Endothelial cell (in vitro differentiated cells): ENCODE measurements at regions not wholly inside any gene's neighbourhood (a gene's known extent, or its start where the extent isn't known, plus 50 kb on each side); places are given as distances from the start of the nearest gene placed in this dataset.
"Not testable (repeated sequence)": the region's sequence is repeated elsewhere in the genome, so short reads cannot be mapped to it uniquely, and the experiment has no call there.

Source experiments
- DNase-seq: peaks from one replicate; pipeline ENCODE4 v3.0.0; 2021; ENCODE audit warnings: low spot score
- H3K27ac Mint-ChIP-seq: one replicate; pipeline ENCODE4 v1.8.0; 2021; ENCODE audit warnings: mixed read lengths, inconsistent platforms; ENCODE audit not compliant: unreplicated experiment
- H3K27me3 Mint-ChIP-seq: one replicate; pipeline ENCODE4 v1.8.0; 2021; ENCODE audit warnings: mild to moderate bottlenecking, moderate library complexity, mixed read lengths, inconsistent platforms; ENCODE audit not compliant: unreplicated experiment
- H3K36me3 Mint-ChIP-seq: one replicate; pipeline ENCODE4 v1.8.0; 2021; ENCODE audit warnings: mild to moderate bottlenecking, low read depth, mixed read lengths, inconsistent platforms; ENCODE audit not compliant: unreplicated experiment
- H3K4me1 Mint-ChIP-seq: one replicate; pipeline ENCODE4 v1.8.0; 2021; ENCODE audit warnings: mild to moderate bottlenecking, mixed read lengths, inconsistent platforms; ENCODE audit not compliant: unreplicated experiment
- H3K4me3 Mint-ChIP-seq: one replicate; pipeline ENCODE4 v1.8.0; 2021; ENCODE audit warnings: mild to moderate bottlenecking, mixed read lengths, inconsistent platforms; ENCODE audit not compliant: unreplicated experiment
- H3K9me3 Mint-ChIP-seq: one replicate; pipeline ENCODE4 v1.8.0; 2021; ENCODE audit warnings: mixed read lengths, inconsistent platforms; ENCODE audit not compliant: unreplicated experiment
- CTCF ChIP-seq: fragments of 200-600 bp; sonication (generic); IDR thresholded peaks from one replicate; pipeline ENCODE4 v1.5.0; 2021; ENCODE audit warnings: antibody characterized with exemption; ENCODE audit not compliant: unreplicated experiment

GRCh38 chr6:55052846-55053245, 121.5 kb upstream of the HCRTR2 start:
- Mint-ChIP-seq H3K4me1 (no peaks in the 10 kb centered on the region), H3K4me3 (no peak overlapping the region), H3K27ac (no peak overlapping the region), H3K36me3 (no peaks in the 10 kb centered on the region), H3K9me3 (no peaks in the 10 kb centered on the region), H3K27me3 (no peaks in the 10 kb centered on the region)
- no peak for TF ChIP-seq CTCF
- DNase-seq: no peak

GRCh38 chr6:55058682-55059081, 115.6 kb upstream of the HCRTR2 start:
- Mint-ChIP-seq H3K27me3 (no peaks in the 10 kb centered on the region), H3K4me1 (no peaks in the 10 kb centered on the region), H3K36me3 (no peaks in the 10 kb centered on the region), H3K4me3 (no peak overlapping the region), H3K27ac (no peak overlapping the region), H3K9me3 (no peaks in the 10 kb centered on the region)
- DNase-seq: no peak
- TF ChIP-seq CTCF: no peak

- Mint-ChIP-seq H3K27ac (no peak overlapping the region), H3K4me3 (no peak overlapping the region), H3K27me3 (no peaks in the 10 kb centered on the region), H3K36me3 (no peaks in the 10 kb centered on the region), H3K9me3 (no peaks in the 10 kb centered on the region), H3K4me1 (no peaks in the 10 kb centered on the region)
- no peak for TF ChIP-seq CTCF
- DNase-seq: no peak
Measured at GRCh38 chr6:55064711-55065420, 109.4 kb upstream of the HCRTR2 start.

- H3K27ac Mint-ChIP-seq: no peak overlapping the region
- no peaks in the 10 kb centered on the region for H3K4me1 Mint-ChIP-seq
- no peaks in the 10 kb centered on the region for H3K36me3 Mint-ChIP-seq
- DNase-seq: peak; percentile 49
- TF ChIP-seq CTCF: peak; percentile 67
- H3K9me3 Mint-ChIP-seq: no peaks in the 10 kb centered on the region
- no peak overlapping the region for H3K4me3 Mint-ChIP-seq
- H3K27me3 Mint-ChIP-seq: no peaks in the 10 kb centered on the region
Measured at GRCh38 chr6:55069132-55069781, 105.1 kb upstream of the HCRTR2 start.

- Mint-ChIP-seq H3K9me3 (peaks cover 3% of the 10 kb centered on the region), H3K27ac (no peak overlapping the region), H3K27me3 (peaks cover 1% of the 10 kb centered on the region), H3K4me3 (no peak overlapping the region), H3K4me1 (no peaks in the 10 kb centered on the region), H3K36me3 (no peaks in the 10 kb centered on the region)
- no peak for TF ChIP-seq CTCF
- DNase-seq: no peak
Measured at GRCh38 chr6:55082021-55082420, 92.3 kb upstream of the HCRTR2 start.

- DNase-seq, H3K4me1 Mint-ChIP-seq, H3K9me3 Mint-ChIP-seq, H3K27me3 Mint-ChIP-seq, H3K4me3 Mint-ChIP-seq, H3K36me3 Mint-ChIP-seq, H3K27ac Mint-ChIP-seq: not testable (repeated sequence)
Measured at GRCh38 chr6:55088011-55088410, 86.3 kb upstream of the HCRTR2 start.
